ENCODE measurements at regions not wholly inside any gene's neighbourhood (a gene's known extent, or its start where the extent isn't known, plus 50 kb on each side); places are given as distances from the start of the nearest gene placed in this dataset.

DNA sequence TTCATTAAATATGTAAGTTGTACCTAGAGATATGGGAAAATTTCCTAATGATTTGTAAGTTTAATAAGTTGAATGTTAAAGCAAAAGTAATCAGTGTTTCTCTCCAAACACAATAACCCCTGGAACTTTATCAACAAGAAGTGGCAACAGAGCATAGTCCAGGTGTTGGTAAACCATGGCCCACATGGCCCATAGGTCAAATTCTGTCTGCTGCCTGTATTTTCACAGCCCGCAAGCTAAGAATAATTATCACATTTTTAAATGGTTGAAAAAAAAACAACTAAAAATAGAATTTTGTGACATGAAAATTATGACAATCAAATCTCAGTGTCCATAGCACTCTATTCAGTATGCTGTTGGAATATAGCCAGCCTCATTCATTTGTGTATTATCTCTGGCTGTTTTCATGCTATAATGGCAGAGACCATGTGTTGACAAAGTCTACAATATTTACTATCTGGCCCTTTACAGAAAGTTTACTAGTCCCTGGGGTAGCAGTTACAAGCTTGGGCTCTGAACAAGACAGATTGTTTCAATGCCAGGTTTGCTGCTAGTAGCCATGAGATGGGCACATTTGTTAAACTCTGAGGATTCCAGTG, 395.8 kb downstream of the GASK1B start:
- TF ChIP-seq, protein P1, sequence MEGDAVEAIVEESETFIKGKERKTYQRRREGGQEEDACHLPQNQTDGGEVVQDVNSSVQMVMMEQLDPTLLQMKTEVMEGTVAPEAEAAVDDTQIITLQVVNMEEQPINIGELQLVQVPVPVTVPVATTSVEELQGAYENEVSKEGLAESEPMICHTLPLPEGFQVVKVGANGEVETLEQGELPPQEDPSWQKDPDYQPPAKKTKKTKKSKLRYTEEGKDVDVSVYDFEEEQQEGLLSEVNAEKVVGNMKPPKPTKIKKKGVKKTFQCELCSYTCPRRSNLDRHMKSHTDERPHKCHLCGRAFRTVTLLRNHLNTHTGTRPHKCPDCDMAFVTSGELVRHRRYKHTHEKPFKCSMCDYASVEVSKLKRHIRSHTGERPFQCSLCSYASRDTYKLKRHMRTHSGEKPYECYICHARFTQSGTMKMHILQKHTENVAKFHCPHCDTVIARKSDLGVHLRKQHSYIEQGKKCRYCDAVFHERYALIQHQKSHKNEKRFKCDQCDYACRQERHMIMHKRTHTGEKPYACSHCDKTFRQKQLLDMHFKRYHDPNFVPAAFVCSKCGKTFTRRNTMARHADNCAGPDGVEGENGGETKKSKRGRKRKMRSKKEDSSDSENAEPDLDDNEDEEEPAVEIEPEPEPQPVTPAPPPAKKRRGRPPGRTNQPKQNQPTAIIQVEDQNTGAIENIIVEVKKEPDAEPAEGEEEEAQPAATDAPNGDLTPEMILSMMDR (IDR thresholded peaks at IDR 0.05; ENCODE audit: low read depth, low read length), result no peak
- no peak for TF ChIP-seq EZH2phosphoT487 (IDR thresholded peaks at IDR 0.05; ENCODE audit: low read depth)
